ENCODE measurements at regions not wholly inside any gene's neighbourhood (a gene's known extent, or its start where the extent isn't known, plus 50 kb on each side); places are given as distances from the start of the nearest gene placed in this dataset.

- CTCF ChIA-PET, result no interaction called here
These were observed 78.3 kb upstream of the RNU6ATAC start for GRCh38 chr9:134242706-134243105.

DNA sequence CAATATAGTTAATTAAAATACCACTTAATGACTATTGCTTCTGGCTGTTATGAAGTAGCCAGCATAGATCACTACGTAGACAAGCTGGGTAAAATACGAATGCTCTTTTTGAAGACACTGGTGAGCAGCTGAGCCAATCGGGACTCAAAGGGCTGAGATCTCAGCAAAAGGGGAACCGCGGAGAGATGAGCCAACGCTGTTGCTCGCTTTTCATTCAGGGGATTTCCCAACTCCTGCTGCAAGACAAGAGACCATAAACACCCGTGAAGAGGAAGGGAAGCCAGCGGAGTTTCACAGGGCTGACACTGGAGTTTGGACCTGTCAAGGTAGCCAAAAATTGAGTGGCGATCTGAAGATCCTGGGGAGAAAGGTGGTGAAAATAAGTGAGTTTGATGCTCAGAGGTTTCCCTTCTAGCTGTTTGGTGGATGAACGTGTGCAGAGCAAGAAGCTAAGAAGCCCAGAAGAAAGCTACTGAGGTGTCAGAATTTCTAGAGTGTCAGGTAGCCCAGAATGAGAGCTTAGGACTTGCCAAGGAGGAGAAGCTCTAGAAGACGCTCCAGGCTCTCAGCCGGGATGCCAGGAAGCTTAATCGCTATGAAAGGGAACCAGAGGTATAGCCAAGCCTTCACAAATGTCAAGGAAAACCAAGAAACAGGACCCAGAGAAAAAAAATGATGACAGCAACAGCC, 79.6 kb upstream of the RNU6ATAC start:
- peaks cover 15% of the 10 kb centered on the region for H3K4me1 Mint-ChIP-seq (ENCODE audit: low read depth)
- H3K9me3 Mint-ChIP-seq, result peaks cover 16% of the 10 kb centered on the region
- no peak overlapping the region for H3K27ac Mint-ChIP-seq
- intact Hi-C loops (cut with micrococcal nuclease), result no loop called here
- H3K4me3 Mint-ChIP-seq, result no peak overlapping the region
- peak; percentile 57 for DNase-seq
- H3K27me3 Mint-ChIP-seq, result peaks cover 2% of the 10 kb centered on the region
- peaks cover 1% of the 10 kb centered on the region for H3K36me3 Mint-ChIP-seq
- ChIA-PET CTCF (no interaction called here), POLR2A (interaction anchor here (0.6 kb wide), 1 partner anchor 132 kb away, joined by 3 read pairs; no protein-coding TSS in a partner anchor)

More at GRCh38 chr9:134242706-134243105, 78.3 kb upstream of the RNU6ATAC start:
- H3K4me1 Mint-ChIP-seq (ENCODE audit: low read depth), result peaks cover 15% of the 10 kb centered on the region
- H3K36me3 Mint-ChIP-seq, result peaks cover 1% of the 10 kb centered on the region
- peaks cover 8% of the 10 kb centered on the region for H3K9me3 Mint-ChIP-seq
- no peak for DNase-seq
- H3K27ac Mint-ChIP-seq, result no peak overlapping the region
- peaks cover 4% of the 10 kb centered on the region for H3K27me3 Mint-ChIP-seq
- POLR2A ChIA-PET, result no interaction called here
- H3K4me3 Mint-ChIP-seq, result no peak overlapping the region
- intact Hi-C loops (cut with micrococcal nuclease), result no loop called here

GRCh38 chr9:134245179-134245578, 80.8 kb upstream of the RNU6ATAC start:
- intact Hi-C loops (cut with micrococcal nuclease), result no loop called here
- CTCF ChIA-PET, result interaction anchor here (0.7 kb wide), 1 partner anchor 1230 kb away, joined by 5 read pairs; no protein-coding TSS in a partner anchor
- H3K27ac Mint-ChIP-seq, result no peak overlapping the region
- no peak for DNase-seq
- peaks cover 16% of the 10 kb centered on the region for H3K9me3 Mint-ChIP-seq
- peaks cover 2% of the 10 kb centered on the region for H3K27me3 Mint-ChIP-seq
- POLR2A ChIA-PET, result no interaction called here
- H3K36me3 Mint-ChIP-seq, result peaks cover 1% of the 10 kb centered on the region
- H3K4me3 Mint-ChIP-seq, result no peak overlapping the region
- H3K4me1 Mint-ChIP-seq (ENCODE audit: low read depth), result peaks cover 15% of the 10 kb centered on the region

DNA sequence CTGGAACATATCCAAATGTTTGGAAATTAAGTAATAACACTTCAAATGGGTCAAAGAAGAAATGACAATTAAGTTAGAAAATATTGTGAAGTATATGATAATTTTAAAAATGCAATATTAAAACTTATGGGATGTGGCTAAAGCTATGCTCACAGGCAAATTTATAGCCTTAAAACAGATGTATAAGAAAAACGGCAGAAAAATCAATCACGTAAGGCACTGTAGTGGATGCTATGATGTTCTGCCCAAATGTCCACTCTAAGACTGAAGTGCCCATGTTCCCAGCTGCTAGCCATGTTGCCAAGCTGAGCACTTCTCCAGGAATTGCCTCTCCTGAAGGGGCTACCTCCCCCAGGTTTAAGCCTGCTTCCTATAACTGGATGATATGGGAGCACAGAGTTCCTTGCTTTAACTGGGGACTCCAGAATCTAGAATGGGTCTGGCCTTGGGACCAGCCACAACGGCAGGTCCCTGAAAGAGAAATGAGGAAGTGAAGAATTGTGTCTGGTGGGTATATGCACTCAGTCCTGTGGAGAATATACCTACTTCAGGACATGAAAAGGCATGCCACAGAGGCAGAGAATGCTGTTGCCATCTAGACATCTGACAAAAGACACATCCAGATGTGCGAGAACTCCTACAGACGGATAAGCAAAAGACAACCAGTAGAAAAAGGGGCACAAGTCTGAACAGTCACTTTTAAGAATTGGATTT, 78.2 kb upstream of the RXRA start:
- ChIA-PET POLR2A (no interaction called here), CTCF (no interaction called here)
- DNase-seq, result no peak
- intact Hi-C loops (cut with micrococcal nuclease), result no loop called here
- peaks cover 16% of the 10 kb centered on the region for H3K9me3 Mint-ChIP-seq
- H3K27me3 Mint-ChIP-seq, result no peaks in the 10 kb centered on the region
- peaks cover 9% of the 10 kb centered on the region for H3K4me1 Mint-ChIP-seq (ENCODE audit: low read depth)
- no peak overlapping the region for H3K4me3 Mint-ChIP-seq
- peaks cover 1% of the 10 kb centered on the region for H3K36me3 Mint-ChIP-seq
- H3K27ac Mint-ChIP-seq, result no peak overlapping the region

DNA sequence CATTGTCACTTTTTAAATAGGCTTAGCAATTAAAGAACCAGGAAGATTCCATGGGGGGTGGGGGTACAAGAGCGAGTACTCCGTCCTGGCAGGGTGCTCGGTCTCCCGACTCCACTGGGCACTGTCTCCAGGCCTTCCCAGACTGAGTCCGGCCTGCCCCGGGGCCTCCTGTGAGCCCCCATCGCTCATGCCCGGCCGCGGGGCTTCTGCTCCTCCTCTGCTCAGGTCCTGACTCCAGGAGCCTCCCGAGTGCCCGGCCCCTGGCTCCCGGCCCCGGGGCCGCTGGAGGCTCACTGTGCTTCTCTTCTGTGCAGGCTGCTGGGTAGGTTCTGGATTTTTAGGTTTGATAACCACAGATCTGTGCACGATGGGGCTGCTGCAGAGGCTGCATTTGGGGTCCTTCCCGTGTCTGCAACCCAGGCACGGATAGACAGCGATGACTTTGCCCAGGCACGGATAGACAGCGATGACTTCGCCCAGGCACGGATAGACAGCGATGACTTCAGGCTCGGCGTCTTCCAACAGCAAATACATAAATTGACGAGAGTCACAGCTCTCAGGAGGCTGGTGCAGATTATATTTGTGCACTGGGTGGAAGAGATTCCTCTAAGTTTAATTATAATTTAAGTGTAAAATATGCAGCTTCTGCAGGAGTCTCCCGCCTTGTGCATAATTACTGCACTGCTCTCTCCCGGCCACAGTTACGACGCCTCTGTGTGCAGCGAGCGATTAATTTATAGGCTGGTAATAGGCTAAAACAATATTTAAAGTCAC, 74.8 kb upstream of the RXRA start:
- intact Hi-C loops (cut with micrococcal nuclease), result no loop called here
- Mint-ChIP-seq H3K36me3 (peaks cover 1% of the 10 kb centered on the region), H3K9me3 (peaks cover 13% of the 10 kb centered on the region), H3K27me3 (no peaks in the 10 kb centered on the region), H3K4me1 (ENCODE audit: low read depth) (no peaks in the 10 kb centered on the region), H3K27ac (no peak overlapping the region), H3K4me3 (no peak overlapping the region)
- POLR2A ChIA-PET, result no interaction called here
- CTCF ChIA-PET, result no interaction called here
- DNase-seq, result no peak

DNA sequence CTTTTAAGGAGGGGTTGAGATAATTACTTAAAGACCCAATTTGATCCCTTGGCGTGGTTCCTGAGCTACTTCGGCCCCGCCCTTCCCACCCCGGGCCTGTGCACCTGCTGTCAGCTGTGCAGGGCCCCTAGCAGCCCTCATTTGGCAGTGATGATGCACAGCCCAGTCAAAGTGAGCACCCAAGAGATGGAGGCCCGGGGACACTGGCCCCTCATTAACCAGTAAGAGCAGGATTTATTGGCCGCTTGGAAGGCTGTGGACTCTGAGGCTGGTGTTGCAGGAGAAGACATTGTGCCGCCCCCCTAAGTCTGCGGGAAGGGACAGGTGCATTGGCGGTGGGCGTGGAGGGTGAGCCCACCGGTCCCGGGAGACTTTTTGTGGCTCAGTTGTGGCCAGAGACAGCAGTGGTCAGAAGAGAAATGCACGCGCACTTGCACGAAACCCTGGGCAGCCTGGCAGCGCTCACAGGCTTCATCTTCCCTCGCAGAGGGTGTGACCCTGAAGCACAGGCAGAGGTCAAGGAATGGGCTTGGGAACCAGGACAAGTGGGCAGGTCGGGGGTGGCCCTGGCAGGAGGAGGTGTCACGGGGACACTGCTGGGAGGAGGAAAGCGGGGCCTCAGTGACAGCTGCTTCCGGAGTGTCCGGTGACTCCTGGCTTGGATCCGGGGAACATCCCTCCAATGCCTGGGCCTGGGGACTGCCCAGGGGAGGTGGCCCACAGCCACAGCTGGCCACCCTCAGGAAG, 74.0 kb upstream of the RXRA start:
- intact Hi-C loops (cut with micrococcal nuclease), result no loop called here
- no peaks in the 10 kb centered on the region for H3K4me1 Mint-ChIP-seq (ENCODE audit: low read depth)
- no peak overlapping the region for H3K27ac Mint-ChIP-seq
- ChIA-PET CTCF (no interaction called here), POLR2A (no interaction called here)
- DNase-seq, result no peak
- H3K4me3 Mint-ChIP-seq, result no peak overlapping the region
- H3K36me3 Mint-ChIP-seq, result peaks cover 1% of the 10 kb centered on the region
- no peaks in the 10 kb centered on the region for H3K27me3 Mint-ChIP-seq
- peaks cover 12% of the 10 kb centered on the region for H3K9me3 Mint-ChIP-seq

GRCh38 chr9:134253606-134254205, 72.5 kb upstream of the RXRA start:
- no peaks in the 10 kb centered on the region for H3K27me3 Mint-ChIP-seq
- intact Hi-C loops (cut with micrococcal nuclease), result no loop called here
- no peak overlapping the region for H3K4me3 Mint-ChIP-seq
- ChIA-PET POLR2A (no interaction called here), CTCF (no interaction called here)
- no peaks in the 10 kb centered on the region for H3K9me3 Mint-ChIP-seq
- H3K36me3 Mint-ChIP-seq, result no peaks in the 10 kb centered on the region
- no peak for DNase-seq
- H3K4me1 Mint-ChIP-seq (ENCODE audit: low read depth), result no peaks in the 10 kb centered on the region
- H3K27ac Mint-ChIP-seq, result no peak overlapping the region

DNA sequence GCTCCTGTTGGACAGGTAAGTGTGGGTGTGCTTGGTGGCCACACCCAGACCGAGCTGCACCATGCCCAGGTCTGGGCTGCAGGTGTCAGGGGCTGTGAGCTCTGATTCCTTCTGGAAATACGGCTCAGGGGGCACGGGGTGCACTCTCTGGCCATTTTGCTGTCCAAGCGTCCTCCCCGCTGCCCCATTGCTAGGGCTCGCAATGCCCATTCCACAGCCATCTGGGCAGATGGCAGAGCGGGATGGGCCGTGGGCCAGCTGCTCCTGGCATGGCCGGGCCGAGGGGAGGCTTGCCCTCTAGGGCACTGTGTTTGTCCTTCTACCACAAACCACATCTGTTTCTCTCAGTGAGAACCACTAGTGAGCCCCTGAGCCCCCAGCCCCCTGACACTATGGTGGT, 67.9 kb upstream of the RXRA start:
- H3K36me3 Mint-ChIP-seq, result no peaks in the 10 kb centered on the region
- H3K4me3 Mint-ChIP-seq, result no peak overlapping the region
- ChIA-PET CTCF (no interaction called here), POLR2A (no interaction called here)
- no peak for DNase-seq
- intact Hi-C loops (cut with micrococcal nuclease), result no loop called here
- no peaks in the 10 kb centered on the region for H3K27me3 Mint-ChIP-seq
- no peaks in the 10 kb centered on the region for H3K9me3 Mint-ChIP-seq
- no peaks in the 10 kb centered on the region for H3K4me1 Mint-ChIP-seq (ENCODE audit: low read depth)
- H3K27ac Mint-ChIP-seq, result no peak overlapping the region

- peaks cover 2% of the 10 kb centered on the region for H3K27me3 Mint-ChIP-seq
- no peak for DNase-seq
- no peak overlapping the region for H3K4me3 Mint-ChIP-seq
- POLR2A ChIA-PET, result no interaction called here
- no peaks in the 10 kb centered on the region for H3K4me1 Mint-ChIP-seq (ENCODE audit: low read depth)
- no peak overlapping the region for H3K27ac Mint-ChIP-seq
- intact Hi-C loops (cut with micrococcal nuclease), result no loop called here
- H3K9me3 Mint-ChIP-seq, result no peaks in the 10 kb centered on the region
- no peaks in the 10 kb centered on the region for H3K36me3 Mint-ChIP-seq
- CTCF ChIA-PET, result no interaction called here
These were observed 67.3 kb upstream of the RXRA start for GRCh38 chr9:134258828-134259546.

DNA sequence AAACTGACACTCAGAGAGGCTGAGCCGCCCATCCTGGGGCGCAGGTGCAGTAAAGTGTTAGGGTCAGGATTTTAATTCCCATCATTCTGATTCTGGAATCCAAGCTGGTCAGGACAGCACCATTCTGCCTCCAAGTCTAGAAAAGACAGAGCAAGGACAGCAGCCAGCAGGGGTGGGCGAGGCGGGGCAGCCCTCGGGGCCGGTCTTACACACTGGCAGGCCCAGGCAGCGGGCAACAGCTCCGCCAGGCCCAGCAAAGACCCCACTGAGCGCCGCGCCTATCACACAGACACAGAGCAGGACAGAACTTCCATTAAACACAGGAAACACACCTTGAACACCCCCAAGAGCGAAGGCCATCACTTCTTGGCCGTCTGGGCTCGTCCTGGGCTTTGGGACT, 66.5 kb upstream of the RXRA start:
- H3K36me3 Mint-ChIP-seq, result no peaks in the 10 kb centered on the region
- H3K4me3 Mint-ChIP-seq, result no peak overlapping the region
- peaks cover 2% of the 10 kb centered on the region for H3K27me3 Mint-ChIP-seq
- no peak for DNase-seq
- no peak overlapping the region for H3K27ac Mint-ChIP-seq
- no peaks in the 10 kb centered on the region for H3K9me3 Mint-ChIP-seq
- CTCF ChIA-PET, result no interaction called here
- no peaks in the 10 kb centered on the region for H3K4me1 Mint-ChIP-seq (ENCODE audit: low read depth)
- POLR2A ChIA-PET, result no interaction called here
- intact Hi-C loops (cut with micrococcal nuclease), result no loop called here

DNA sequence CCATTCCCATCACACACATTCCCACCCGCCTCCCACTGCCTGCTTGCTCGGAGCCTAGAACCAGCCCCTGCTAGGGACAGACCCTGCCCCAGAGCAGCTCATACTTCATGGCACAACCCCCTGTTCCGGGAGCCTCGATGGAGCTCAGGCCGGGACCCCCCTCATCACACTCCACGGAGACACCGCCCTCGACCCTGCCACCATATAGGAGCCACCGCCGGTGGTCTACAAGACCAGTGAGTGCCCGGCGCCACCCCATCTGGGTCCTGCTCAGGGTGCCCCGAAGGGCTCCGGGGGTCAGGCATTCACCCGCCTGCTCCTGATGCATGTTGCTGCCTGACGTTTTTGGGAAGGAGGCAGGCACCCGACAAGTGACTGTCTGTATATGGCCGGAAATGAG, 65.5 kb upstream of the RXRA start:
- no peaks in the 10 kb centered on the region for H3K4me1 Mint-ChIP-seq (ENCODE audit: low read depth)
- ChIA-PET CTCF (no interaction called here), POLR2A (no interaction called here)
- H3K27ac Mint-ChIP-seq, result no peak overlapping the region
- no peaks in the 10 kb centered on the region for H3K36me3 Mint-ChIP-seq
- intact Hi-C loops (cut with micrococcal nuclease), result no loop called here
- peaks cover 4% of the 10 kb centered on the region for H3K27me3 Mint-ChIP-seq
- no peak overlapping the region for H3K4me3 Mint-ChIP-seq
- DNase-seq, result no peak
- H3K9me3 Mint-ChIP-seq, result no peaks in the 10 kb centered on the region
